ENCODE measurements at regions not wholly inside any gene's neighbourhood (a gene's known extent, or its start where the extent isn't known, plus 50 kb on each side); places are given as distances from the start of the nearest gene placed in this dataset.
"Not testable (repeated sequence)": the region's sequence is repeated elsewhere in the genome, so short reads cannot be mapped to it uniquely, and the experiment has no call there.

GRCh38 chr12:17878714-17879113 lies 211.3 kb downstream of the RERGL start:
- no peak overlapping the region for H3K4me3 ChIP-seq (ENCODE audit: low read depth, low read length)
- DNase-seq (ENCODE audit: low read depth) = no peak
- TF ChIP-seq CTCF (IDR thresholded peaks at IDR 0.05; ENCODE audit: control insufficient read depth, extremely low read depth, insufficient read depth) = no peak

- no peak overlapping the region for H3K4me3 ChIP-seq (ENCODE audit: low read depth, low read length)
- TF ChIP-seq CTCF (IDR thresholded peaks at IDR 0.05; ENCODE audit: control insufficient read depth, extremely low read depth, insufficient read depth) = no peak
- no peak for DNase-seq (ENCODE audit: low read depth)
These were observed 214.8 kb downstream of the RERGL start for GRCh38 chr12:17875230-17875629.

- no peak for TF ChIP-seq CTCF (IDR thresholded peaks at IDR 0.05; ENCODE audit: control insufficient read depth, extremely low read depth, insufficient read depth)
- no peak for DNase-seq (ENCODE audit: low read depth)
- H3K4me3 ChIP-seq (ENCODE audit: low read depth, low read length) = no peak overlapping the region
These were observed 223.2 kb downstream of the RERGL start for GRCh38 chr12:17866802-17867201.

GRCh38 chr12:17855548-17855947 lies 234.4 kb downstream of the RERGL start:
- DNase-seq (ENCODE audit: low read depth) = not testable (repeated sequence)
- H3K4me3 ChIP-seq (ENCODE audit: low read depth, low read length) = peak overlapping the region; percentile 28

GRCh38 chr12:17853054-17853453 lies 236.9 kb downstream of the RERGL start:
- no peak overlapping the region for H3K4me3 ChIP-seq (ENCODE audit: low read depth, low read length)
- DNase-seq (ENCODE audit: low read depth) = no peak
- TF ChIP-seq CTCF (IDR thresholded peaks at IDR 0.05; ENCODE audit: control insufficient read depth, extremely low read depth, insufficient read depth) = no peak

GRCh38 chr12:17841496-17841895 lies 248.5 kb downstream of the RERGL start:
- H3K4me3 ChIP-seq (ENCODE audit: low read depth, low read length) = no peak overlapping the region
- TF ChIP-seq CTCF (IDR thresholded peaks at IDR 0.05; ENCODE audit: control insufficient read depth, extremely low read depth, insufficient read depth) = no peak
- DNase-seq (ENCODE audit: low read depth) = no peak

- H3K4me3 ChIP-seq (ENCODE audit: low read depth, low read length) = no peak overlapping the region
- no peak for DNase-seq (ENCODE audit: low read depth)
- no peak for TF ChIP-seq CTCF (IDR thresholded peaks at IDR 0.05; ENCODE audit: control insufficient read depth, extremely low read depth, insufficient read depth)
These were observed 260.2 kb downstream of the RERGL start for GRCh38 chr12:17829813-17830212.

- TF ChIP-seq CTCF (IDR thresholded peaks at IDR 0.05; ENCODE audit: control insufficient read depth, extremely low read depth, insufficient read depth) = no peak
- no peak for DNase-seq (ENCODE audit: low read depth)
- no peak overlapping the region for H3K4me3 ChIP-seq (ENCODE audit: low read depth, low read length)
These were observed 271.1 kb downstream of the RERGL start for GRCh38 chr12:17818931-17819330.

Data from LNCaP clone FGC (cell line).